C4-2B (cell line): ENCODE measurements at regions not wholly inside any gene's neighbourhood (a gene's known extent, or its start where the extent isn't known, plus 50 kb on each side); places are given as distances from the start of the nearest gene placed in this dataset.

Experiments used
- CTCF ChIP-seq: fragments of 450-650 bp; conservative IDR thresholded peaks from 2 replicates; pipeline ENCODE4 v1.5.1; 2017; ENCODE audit warnings: mild to moderate bottlenecking
- ZFX ChIP-seq: fragments of 450-650 bp; IDR thresholded peaks from 2 replicates; pipeline ENCODE4 v1.6.1; 2017

DNA sequence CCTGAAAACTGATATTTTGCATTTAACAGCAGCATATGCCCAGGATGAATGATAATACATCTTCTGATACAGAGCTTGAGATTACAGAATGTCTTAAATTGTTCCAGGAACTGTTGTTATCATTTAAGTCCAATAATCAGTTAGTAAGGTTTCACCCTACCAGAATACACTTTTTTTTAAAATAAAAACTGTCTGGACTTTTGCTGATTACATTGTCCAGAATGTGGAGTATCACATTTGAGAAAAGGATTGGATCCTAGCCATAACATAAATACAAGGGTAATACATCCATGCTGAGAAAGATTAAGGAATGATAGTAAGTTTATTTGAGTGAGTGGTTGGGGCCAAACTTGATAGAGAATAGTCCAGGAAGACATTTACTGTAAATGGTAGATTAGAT lies 71.0 kb downstream of the SEPTIN7 start:
- TF ChIP-seq CTCF, result no peak
- TF ChIP-seq ZFX, result no peak
